ENCODE measurements at regions not wholly inside any gene's neighbourhood (a gene's known extent, or its start where the extent isn't known, plus 50 kb on each side); places are given as distances from the start of the nearest gene placed in this dataset.

- TF ChIP-seq CTCF (IDR thresholded peaks at IDR 0.05; ENCODE audit: poor library complexity) (no peak), EZH2phosphoT487 (IDR thresholded peaks at IDR 0.05; ENCODE audit: low read depth, severe bottlenecking, unreplicated experiment) (no peak), EZH2 (IDR thresholded peaks at IDR 0.05; ENCODE audit: borderline replicate concordance) (no peak)
These were observed 124.5 kb downstream of the AKAP11 start for GRCh38 chr13:42396501-42396900.

Data from hepatocyte (in vitro differentiated cells).